ENCODE measurements at regions not wholly inside any gene's neighbourhood (a gene's known extent, or its start where the extent isn't known, plus 50 kb on each side); places are given as distances from the start of the nearest gene placed in this dataset.

DNA sequence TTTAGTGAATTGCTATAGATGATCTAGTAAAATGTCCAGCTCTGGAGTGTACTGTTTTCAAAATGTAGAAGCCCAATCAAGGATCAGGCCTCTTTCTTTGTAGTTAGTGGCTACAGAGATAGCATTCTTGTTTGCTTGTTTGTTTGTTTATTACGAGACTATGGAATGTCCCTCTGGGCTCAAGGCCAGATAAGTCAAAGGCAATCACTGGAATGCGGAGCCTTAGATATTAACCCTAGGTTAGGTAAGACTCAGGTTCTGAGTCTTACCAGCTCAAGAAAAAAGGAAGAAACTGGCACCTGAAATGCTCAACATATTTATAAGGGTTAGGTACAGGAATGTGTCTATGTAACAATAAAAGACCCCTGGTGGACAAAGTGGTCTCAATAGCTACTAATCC lies 261.5 kb downstream of the SLC7A11 start:
- DNase-seq (ENCODE audit: insufficient read length, low spot score) (no peak), FAIRE-seq (no peak)
- TF ChIP-seq POLR2A (IDR thresholded peaks at IDR 0.05; ENCODE audit: low read depth, low read length) (no peak), PAX5 (IDR thresholded peaks at IDR 0.05; ENCODE audit: insufficient read depth, low read length, severe bottlenecking) (no peak), SPI1 (IDR thresholded peaks at IDR 0.05; ENCODE audit: low read depth, low read length) (no peak), TAF1 (IDR thresholded peaks at IDR 0.05; ENCODE audit: low read depth, low read length) (no peak), POLR2AphosphoS5 (IDR thresholded peaks at IDR 0.05; ENCODE audit: low read depth, low read length) (no peak), POU2F2 (IDR thresholded peaks at IDR 0.05; ENCODE audit: low read depth, low read length) (no peak)

- DNase-seq (ENCODE audit: insufficient read length, low spot score) (no peak), FAIRE-seq (no peak)
- TF ChIP-seq PAX5 (IDR thresholded peaks at IDR 0.05; ENCODE audit: insufficient read depth, low read length, severe bottlenecking) (no peak), SPI1 (IDR thresholded peaks at IDR 0.05; ENCODE audit: low read depth, low read length) (no peak), POLR2A (IDR thresholded peaks at IDR 0.05; ENCODE audit: low read depth, low read length) (no peak), TAF1 (IDR thresholded peaks at IDR 0.05; ENCODE audit: low read depth, low read length) (no peak), POLR2AphosphoS5 (IDR thresholded peaks at IDR 0.05; ENCODE audit: low read depth, low read length) (no peak), POU2F2 (IDR thresholded peaks at IDR 0.05; ENCODE audit: low read depth, low read length) (no peak)
Observed at GRCh38 chr4:137979938-137980337, 262.2 kb downstream of the SLC7A11 start.

DNA sequence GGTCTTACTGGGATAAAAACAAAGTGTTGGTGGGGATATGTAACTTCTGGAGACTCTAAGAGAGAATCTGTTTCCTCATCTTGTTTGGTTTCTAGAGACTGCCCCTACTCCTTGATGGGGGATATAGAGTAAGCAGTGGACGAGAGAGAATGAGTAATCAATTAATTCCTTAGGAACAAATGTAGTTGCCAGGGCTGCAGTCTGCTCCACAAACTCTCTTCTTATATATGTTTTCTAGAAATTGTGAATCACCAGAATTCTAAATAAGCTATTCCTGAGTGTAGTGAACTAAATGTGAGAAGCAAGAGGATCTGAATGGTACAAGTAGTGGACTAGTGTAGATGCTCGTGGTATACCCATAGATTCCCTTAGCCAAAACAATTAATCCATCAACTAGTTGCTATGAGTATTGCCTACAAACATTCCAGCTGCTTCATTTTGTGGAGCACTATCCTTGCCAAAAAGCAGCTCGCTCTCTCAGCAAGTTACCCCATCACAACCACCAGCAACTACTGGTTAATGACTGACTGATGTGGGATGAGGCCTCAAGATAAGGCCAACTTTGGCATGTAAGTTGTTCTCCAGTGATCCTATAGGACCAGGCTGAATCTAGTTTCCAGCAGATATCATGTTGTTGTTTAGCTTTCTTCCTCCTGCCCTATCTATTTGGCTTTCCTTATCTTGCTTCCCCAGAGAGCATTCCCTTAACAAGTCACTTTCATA lies 273.0 kb downstream of the SLC7A11 start:
- no peak for FAIRE-seq
- TF ChIP-seq TAF1 (IDR thresholded peaks at IDR 0.05; ENCODE audit: low read depth, low read length) (no peak), PAX5 (IDR thresholded peaks at IDR 0.05; ENCODE audit: insufficient read depth, low read length, severe bottlenecking) (no peak), POLR2A (IDR thresholded peaks at IDR 0.05; ENCODE audit: low read depth, low read length) (no peak), POU2F2 (IDR thresholded peaks at IDR 0.05; ENCODE audit: low read depth, low read length) (no peak), SPI1 (IDR thresholded peaks at IDR 0.05; ENCODE audit: low read depth, low read length) (no peak), POLR2AphosphoS5 (IDR thresholded peaks at IDR 0.05; ENCODE audit: low read depth, low read length) (no peak)
- DNase-seq (ENCODE audit: insufficient read length, low spot score), result no peak

- TF ChIP-seq POLR2A (IDR thresholded peaks at IDR 0.05; ENCODE audit: low read depth, low read length), result no peak
- TF ChIP-seq POU2F2 (IDR thresholded peaks at IDR 0.05; ENCODE audit: low read depth, low read length), result no peak
- TF ChIP-seq SPI1 (IDR thresholded peaks at IDR 0.05; ENCODE audit: low read depth, low read length), result no peak
- no peak for TF ChIP-seq TAF1 (IDR thresholded peaks at IDR 0.05; ENCODE audit: low read depth, low read length)
- TF ChIP-seq PAX5 (IDR thresholded peaks at IDR 0.05; ENCODE audit: insufficient read depth, low read length, severe bottlenecking), result no peak
- TF ChIP-seq POLR2AphosphoS5 (IDR thresholded peaks at IDR 0.05; ENCODE audit: low read depth, low read length), result no peak
- no peak for FAIRE-seq
Observed at GRCh38 chr4:137967480-137968190, 274.5 kb downstream of the SLC7A11 start.

DNA sequence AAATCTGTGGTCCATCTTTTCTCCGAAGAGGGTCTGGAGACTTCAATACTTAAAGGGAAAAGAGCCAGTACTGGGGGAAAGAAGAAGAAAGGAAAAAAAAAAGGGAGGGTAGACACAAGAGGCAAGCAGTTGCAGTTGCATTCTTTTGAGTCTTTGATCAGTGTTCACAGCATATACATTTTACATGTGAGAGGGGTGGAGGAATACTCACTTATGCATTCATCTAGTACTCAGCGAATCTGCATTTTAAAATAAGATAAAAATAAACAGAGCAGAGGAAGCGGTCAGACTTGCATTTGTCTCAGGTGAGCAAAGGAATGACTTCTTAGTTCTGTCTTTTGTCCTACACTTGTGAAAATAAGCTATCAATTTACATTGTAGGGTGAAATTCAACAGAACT lies 275.6 kb downstream of the SLC7A11 start:
- FAIRE-seq, result no peak
- no peak for DNase-seq (ENCODE audit: insufficient read length, low spot score)
- TF ChIP-seq POLR2AphosphoS5 (IDR thresholded peaks at IDR 0.05; ENCODE audit: low read depth, low read length) (no peak), POLR2A (IDR thresholded peaks at IDR 0.05; ENCODE audit: low read depth, low read length) (no peak), POU2F2 (IDR thresholded peaks at IDR 0.05; ENCODE audit: low read depth, low read length) (no peak)

More at GRCh38 chr4:137967480-137968190, 274.5 kb downstream of the SLC7A11 start:
- DNase-seq (ENCODE audit: insufficient read length, low spot score), result no peak

GRCh38 chr4:137961051-137961438 lies 281.1 kb downstream of the SLC7A11 start:
- FAIRE-seq (no peak), DNase-seq (ENCODE audit: insufficient read length, low spot score) (no peak)
- TF ChIP-seq POLR2A (IDR thresholded peaks at IDR 0.05; ENCODE audit: low read depth, low read length), result no peak
- no peak for TF ChIP-seq PAX5 (IDR thresholded peaks at IDR 0.05; ENCODE audit: insufficient read depth, low read length, severe bottlenecking)
- no peak for TF ChIP-seq POLR2AphosphoS5 (IDR thresholded peaks at IDR 0.05; ENCODE audit: low read depth, low read length)
- TF ChIP-seq POU2F2 (IDR thresholded peaks at IDR 0.05; ENCODE audit: low read depth, low read length), result no peak
- no peak for TF ChIP-seq TAF1 (IDR thresholded peaks at IDR 0.05; ENCODE audit: low read depth, low read length)
- no peak for TF ChIP-seq SPI1 (IDR thresholded peaks at IDR 0.05; ENCODE audit: low read depth, low read length)

- no peak for DNase-seq (ENCODE audit: insufficient read length, low spot score)
- no peak for TF ChIP-seq TAF1 (IDR thresholded peaks at IDR 0.05; ENCODE audit: low read depth, low read length)
- TF ChIP-seq POU2F2 (IDR thresholded peaks at IDR 0.05; ENCODE audit: low read depth, low read length), result no peak
- FAIRE-seq, result no peak
Observed at GRCh38 chr4:137960371-137961050, 281.6 kb downstream of the SLC7A11 start.

- TF ChIP-seq TAF1 (IDR thresholded peaks at IDR 0.05; ENCODE audit: low read depth, low read length), result no peak
- no peak for TF ChIP-seq POU2F2 (IDR thresholded peaks at IDR 0.05; ENCODE audit: low read depth, low read length)
- no peak for TF ChIP-seq POLR2AphosphoS5 (IDR thresholded peaks at IDR 0.05; ENCODE audit: low read depth, low read length)
- TF ChIP-seq PAX5 (IDR thresholded peaks at IDR 0.05; ENCODE audit: insufficient read depth, low read length, severe bottlenecking), result no peak
- TF ChIP-seq SPI1 (IDR thresholded peaks at IDR 0.05; ENCODE audit: low read depth, low read length), result no peak
- no peak for TF ChIP-seq POLR2A (IDR thresholded peaks at IDR 0.05; ENCODE audit: low read depth, low read length)
Observed at GRCh38 chr4:137957806-137958205, 284.3 kb downstream of the SLC7A11 start.

GRCh38 chr4:137956256-137956655 lies 285.9 kb downstream of the SLC7A11 start:
- TF ChIP-seq POLR2A (IDR thresholded peaks at IDR 0.05; ENCODE audit: low read depth, low read length), result no peak
- no peak for DNase-seq (ENCODE audit: insufficient read length, low spot score)
- FAIRE-seq, result no peak

More at GRCh38 chr4:137957806-137958205, 284.3 kb downstream of the SLC7A11 start:
- DNase-seq (ENCODE audit: insufficient read length, low spot score) (no peak), FAIRE-seq (no peak)

Measured in GM12891 (cell line).